RPMI8226 (cell line): ENCODE measurements at regions not wholly inside any gene's neighbourhood (a gene's known extent, or its start where the extent isn't known, plus 50 kb on each side); places are given as distances from the start of the nearest gene placed in this dataset.
"Not testable (repeated sequence)": the region's sequence is repeated elsewhere in the genome, so short reads cannot be mapped to it uniquely, and the experiment has no call there.

Experiments used
- DNase-seq: peaks from one replicate; pipeline ENCODE4 v3.0.0-alpha.2; 2015

GRCh38 chr13:54415753-54416366 lies 1387.2 kb downstream of the OLFM4 start:
- no peak for DNase-seq

GRCh38 chr13:54422946-54423345 lies 1394.3 kb downstream of the OLFM4 start:
- DNase-seq, result not testable (repeated sequence)

- no peak for DNase-seq
These were observed 1395.7 kb downstream of the OLFM4 start for GRCh38 chr13:54424344-54424743.

GRCh38 chr13:54433493-54434206 lies 1405.0 kb downstream of the OLFM4 start:
- no peak for DNase-seq

- DNase-seq, result not testable (repeated sequence)
These were observed 1412.3 kb downstream of the OLFM4 start for GRCh38 chr13:54440853-54441400.

- no peak for DNase-seq
These were observed 1416.8 kb downstream of the OLFM4 start for GRCh38 chr13:54445453-54445852.

GRCh38 chr13:54445865-54446264 lies 1417.3 kb downstream of the OLFM4 start:
- no peak for DNase-seq

GRCh38 chr13:54449922-54450321 lies 1421.3 kb downstream of the OLFM4 start:
- DNase-seq, result no peak

GRCh38 chr13:54484166-54484565 lies 1455.6 kb downstream of the OLFM4 start:
- DNase-seq, result no peak

GRCh38 chr13:54486421-54487166 lies 1458.0 kb downstream of the OLFM4 start:
- DNase-seq, result no peak

GRCh38 chr13:54489359-54489758 lies 1460.7 kb downstream of the OLFM4 start:
- no peak for DNase-seq

- DNase-seq, result no peak
These were observed 1464.4 kb downstream of the OLFM4 start for GRCh38 chr13:54492995-54493394.

GRCh38 chr13:54511366-54511765 lies 1482.8 kb downstream of the OLFM4 start:
- DNase-seq, result no peak

GRCh38 chr13:54513254-54513653 lies 1484.6 kb downstream of the OLFM4 start:
- DNase-seq, result no peak

GRCh38 chr13:54536112-54536511 lies 1507.5 kb downstream of the OLFM4 start:
- no peak for DNase-seq

- no peak for DNase-seq
These were observed 1534.7 kb downstream of the OLFM4 start for GRCh38 chr13:54563286-54563685.

GRCh38 chr13:54572037-54572436 lies 1543.4 kb downstream of the OLFM4 start:
- not testable (repeated sequence) for DNase-seq

- DNase-seq, result no peak
These were observed 1544.6 kb downstream of the OLFM4 start for GRCh38 chr13:54573186-54573585.

GRCh38 chr13:54574791-54575190 lies 1546.2 kb downstream of the OLFM4 start:
- DNase-seq, result no peak

GRCh38 chr13:54591540-54591939 lies 1562.9 kb downstream of the OLFM4 start:
- DNase-seq, result no peak

GRCh38 chr13:54592201-54592600 lies 1563.6 kb downstream of the OLFM4 start:
- no peak for DNase-seq

GRCh38 chr13:54593504-54593903 lies 1564.9 kb downstream of the OLFM4 start:
- DNase-seq, result no peak

- no peak for DNase-seq
These were observed 1569.0 kb downstream of the OLFM4 start for GRCh38 chr13:54597540-54598088.
